H1 (cell line): ENCODE measurements at regions not wholly inside any gene's neighbourhood (a gene's known extent, or its start where the extent isn't known, plus 50 kb on each side); places are given as distances from the start of the nearest gene placed in this dataset.

Experiments
- CTCF ChIA-PET: fragments of 300-600 bp; sonication (Branson Sonifier 250); formaldehyde crosslinking; loops from one replicate; lab custom pipeline; 2021; ENCODE audit not compliant: partially characterized antibody; lab: Charles Lee
- POLR2A ChIA-PET: fragments of 300-600 bp; sonication (Branson Sonifier 250); formaldehyde crosslinking; loops from one replicate; lab custom pipeline; 2021; ENCODE audit warnings: inconsistent platforms; ENCODE audit not compliant: partially characterized antibody; lab: Charles Lee
- DNase-seq, 2 experiments: peaks; one replicate each; pipeline versions ENCODE4 v3.0.0 to v3.0.0-alpha.2; 2010 to 2022; ENCODE audit warnings: low spot score in 2 of 2, low read depth in 1 of 2, mixed read lengths in 1 of 2
- FAIRE-seq: peaks from 2 replicates; lab custom pipeline; 2011; peaks lifted over from hg19 to GRCh38; lab: Jason Lieb, UNC
- H2AFZ ChIP-seq: 2 replicates; pipeline ENCODE4 v1.8.1; 2012; ENCODE audit warnings: low read length, inconsistent platforms
- H2AK5ac ChIP-seq: 2 replicates; pipeline ENCODE4 v1.6.1; 2013; ENCODE audit warnings: low read depth, low read length
- H2BK120ac ChIP-seq: replicated peaks from 2 replicates; pipeline ENCODE3; 2013; ENCODE audit warnings: low read depth, low read length, inconsistent platforms
- H2BK12ac ChIP-seq: 2 replicates; pipeline ENCODE4 v1.6.1; 2013; ENCODE audit warnings: low read depth, low read length
- H2BK15ac ChIP-seq: 2 replicates; pipeline ENCODE4 v1.6.1; 2013; ENCODE audit warnings: low read length
- H2BK20ac ChIP-seq: 2 replicates; pipeline ENCODE4 v1.6.1; 2013; ENCODE audit warnings: low read length
- H2BK5ac ChIP-seq: 2 replicates; pipeline ENCODE4 v1.6.1; 2013; ENCODE audit warnings: low read depth, low read length
- H3K14ac ChIP-seq: 2 replicates; pipeline ENCODE4 v1.6.1; 2013; ENCODE audit warnings: inconsistent platforms; ENCODE audit not compliant: insufficient read length
- H3K18ac ChIP-seq: 2 replicates; pipeline ENCODE4 v1.6.1; 2013; ENCODE audit warnings: low read length; ENCODE audit errors: extremely low read depth
- H3K23ac ChIP-seq: 2 replicates; pipeline ENCODE4 v1.6.1; 2013; ENCODE audit warnings: inconsistent platforms; ENCODE audit not compliant: insufficient read length
- H3K23me2 ChIP-seq: 2 replicates; pipeline ENCODE4 v1.6.1; 2013; ENCODE audit warnings: low read depth, low read length
- H3K27ac ChIP-seq: 2 replicates; pipeline ENCODE4 v1.6.1; 2011; ENCODE audit warnings: low read depth, low read length, inconsistent platforms
- H3K27me3 ChIP-seq, 4 experiments: replicated peaks in 1 of 4; 1 replicate in 1 of 4; 2 replicates in 3 of 4; pipeline versions ENCODE4 v1.6.1 to v1.8.1; 2011 to 2013; ENCODE audit warnings: low read length in 3 of 4, mild to moderate bottlenecking in 3 of 4, inconsistent platforms in 2 of 4, mixed read lengths in 2 of 4, moderate library complexity in 1 of 4; ENCODE audit not compliant: control insufficient read depth in 3 of 4, insufficient read depth in 3 of 4; ENCODE audit errors: extremely low read depth in 1 of 4
- H3K36me3 ChIP-seq, 4 experiments: 2 replicates each; pipeline versions ENCODE4 v1.6.1 to v1.8.1; 2011 to 2013; ENCODE audit warnings: mild to moderate bottlenecking in 4 of 4, low read length in 3 of 4, moderate library complexity in 2 of 4, control low read depth in 1 of 4, inconsistent platforms in 1 of 4; ENCODE audit not compliant: insufficient read depth in 4 of 4, control insufficient read depth in 2 of 4
- H3K4ac ChIP-seq: replicated peaks from 2 replicates; pipeline ENCODE3; 2013; ENCODE audit warnings: low read length, low read depth, mixed read lengths, inconsistent platforms; ENCODE audit not compliant: insufficient read length
- H3K4me1 ChIP-seq, 4 experiments: replicated peaks in 1 of 4; 1 replicate in 1 of 4; 2 replicates in 3 of 4; pipeline versions ENCODE4 v1.6.1 to v1.8.1; 2011 to 2013; ENCODE audit warnings: low read length in 3 of 4, inconsistent platforms in 2 of 4, mixed read lengths in 1 of 4; ENCODE audit not compliant: insufficient read depth in 4 of 4, control insufficient read depth in 3 of 4
- H3K4me2 ChIP-seq, 2 experiments: 2 replicates each; pipeline versions ENCODE4 v1.6.1 to v1.8.1; 2011 to 2013; ENCODE audit warnings: low read depth in 2 of 2, low read length in 2 of 2, control low read depth in 1 of 2, inconsistent platforms in 1 of 2, mild to moderate bottlenecking in 1 of 2; ENCODE audit not compliant: insufficient read depth in 1 of 2
- H3K4me3 ChIP-seq, 4 experiments: fragments of 200-600, 300-600 bp in 1 of 4; sonication (generic), shearing (Covaris generic), sonication (Bioruptor Twin) in 1 of 4; 2 replicates each; pipeline versions ENCODE4 v1.5.1 to v1.8.1; 2011 to 2016; ENCODE audit warnings: low read length in 4 of 4, low read depth in 3 of 4, control low read depth in 2 of 4, inconsistent platforms in 2 of 4, mild to moderate bottlenecking in 2 of 4, mixed read lengths in 1 of 4, moderate library complexity in 1 of 4; ENCODE audit not compliant: insufficient read depth in 2 of 4; ENCODE audit errors: extremely low read depth in 1 of 4
- H3K56ac ChIP-seq: replicated peaks from 2 replicates; pipeline ENCODE3; 2013; ENCODE audit warnings: low read depth, mild to moderate bottlenecking, mixed read lengths, low read length, inconsistent platforms; ENCODE audit not compliant: insufficient read length
- H3K79me1 ChIP-seq: 2 replicates; pipeline ENCODE4 v1.6.1; 2013; ENCODE audit warnings: low read depth, low read length, control low read depth
- H3K79me2 ChIP-seq, 2 experiments: 2 replicates each; pipeline versions ENCODE4 v1.6.1 to v1.8.1; 2012 to 2013; ENCODE audit warnings: low read length in 2 of 2, mild to moderate bottlenecking in 2 of 2, inconsistent platforms in 1 of 2; ENCODE audit not compliant: insufficient read depth in 2 of 2, control insufficient read depth in 1 of 2
- H3K9ac ChIP-seq, 4 experiments: replicated peaks in 1 of 4; 1 replicate in 1 of 4; 2 replicates in 3 of 4; pipeline versions ENCODE4 v1.6.1 to v1.8.1; 2011 to 2013; ENCODE audit warnings: low read depth in 3 of 4, low read length in 3 of 4, control low read depth in 2 of 4, mild to moderate bottlenecking in 2 of 4, moderate library complexity in 2 of 4, inconsistent platforms in 1 of 4; ENCODE audit errors: extremely low read depth in 1 of 4
- H3K9me3 ChIP-seq, 2 experiments: 2 replicates each; pipeline versions ENCODE4 v1.6.1 to v1.8.1; 2012 to 2013; ENCODE audit warnings: mild to moderate bottlenecking in 2 of 2, moderate library complexity in 2 of 2, control low read depth in 1 of 2, inconsistent platforms in 1 of 2, low read depth in 1 of 2, low read length in 1 of 2, mixed read lengths in 1 of 2; ENCODE audit not compliant: insufficient read depth in 2 of 2
- H4K20me1 ChIP-seq, 2 experiments: replicated peaks in 1 of 2; 2 replicates each; pipeline versions ENCODE3 to v1.8.1; 2011 to 2013; ENCODE audit warnings: inconsistent platforms in 2 of 2, low read length in 2 of 2, mild to moderate bottlenecking in 1 of 2; ENCODE audit not compliant: insufficient read depth in 2 of 2, control insufficient read depth in 1 of 2
- H4K5ac ChIP-seq: 2 replicates; pipeline ENCODE4 v1.6.1; 2013; ENCODE audit warnings: low read length, low read depth, mixed read lengths, inconsistent platforms; ENCODE audit not compliant: insufficient read length
- H4K8ac ChIP-seq: 2 replicates; pipeline ENCODE4 v1.8.0; 2013; ENCODE audit warnings: mild to moderate bottlenecking, moderate library complexity, low read length, inconsistent platforms; ENCODE audit not compliant: insufficient read depth; ENCODE audit errors: extremely low read depth
- H4K91ac ChIP-seq: replicated peaks from 2 replicates; pipeline ENCODE3; 2013; ENCODE audit warnings: low read length, mixed read lengths, inconsistent platforms; ENCODE audit not compliant: insufficient read length
- CTBP2 ChIP-seq: IDR thresholded peaks from 2 replicates; pipeline ENCODE4 v1.7.0; 2011; ENCODE audit warnings: borderline replicate concordance, mild to moderate bottlenecking, moderate library complexity, mixed read lengths, low read length; ENCODE audit not compliant: insufficient read depth, insufficient read length
- GABPA ChIP-seq: IDR thresholded peaks from 2 replicates; pipeline ENCODE4 v1.6.1; 2011; ENCODE audit warnings: mild to moderate bottlenecking, low read length, moderate library complexity, borderline replicate concordance; ENCODE audit not compliant: insufficient read depth
- NANOG ChIP-seq: IDR thresholded peaks from 2 replicates; pipeline ENCODE4 v1.6.1; 2011; ENCODE audit warnings: low read length, low read depth, mild to moderate bottlenecking, inconsistent platforms; ENCODE audit not compliant: insufficient read depth, poor library complexity, severe bottlenecking
- POLR2A ChIP-seq, 2 experiments: IDR thresholded peaks; 1 replicate in 1 of 2; 2 replicates in 1 of 2; pipeline ENCODE4 v1.6.1; 2011; ENCODE audit warnings: low read depth in 2 of 2, low read length in 2 of 2, mild to moderate bottlenecking in 2 of 2; ENCODE audit errors: control extremely low read depth in 1 of 2
- SIRT6 ChIP-seq: IDR thresholded peaks from one replicate; pipeline ENCODE4 v1.7.1; 2012; ENCODE audit warnings: low read length, inconsistent platforms
- SIX5 ChIP-seq: IDR thresholded peaks from 2 replicates; pipeline ENCODE4 v1.6.1; 2011; ENCODE audit warnings: mild to moderate bottlenecking, low read depth, low read length
- SP1 ChIP-seq: IDR thresholded peaks from 2 replicates; pipeline ENCODE4 v1.6.1; 2011; ENCODE audit warnings: low read depth, low read length
- TBP ChIP-seq: IDR thresholded peaks from 2 replicates; pipeline ENCODE4 v1.6.1; 2011; ENCODE audit warnings: low read depth, low read length, improper control_type of control experiment
- WGBS, 2 experiments: shearing (Covaris generic) in 1 of 2; methylation state at CpG; one replicate each; pipeline versions ENCODE4 v1.1.6 to v1.1.7; 2013 to 2015; ENCODE audit warnings: low lambda C conversion rate in 2 of 2, mixed read lengths in 2 of 2, inconsistent platforms in 1 of 2, low coverage in 1 of 2, missing lambda C conversion rate in 1 of 2; ENCODE audit not compliant: insufficient replicate concordance in 2 of 2, insufficient coverage in 1 of 2, insufficient read length in 1 of 2; ENCODE audit errors: extremely low coverage in 1 of 2, missing lambda C conversion rate in 1 of 2; 5-methylcytosine and 5-hydroxymethylcytosine counted together
- TF ChIP-seq, protein P1 (sequence below), 3 experiments: IDR thresholded peaks; 1 replicate in 2 of 3; 2 replicates in 1 of 3; pipeline versions ENCODE4 v1.5.1 to v1.6.1; 2011; ENCODE audit warnings: low read length in 3 of 3, mild to moderate bottlenecking in 3 of 3, inconsistent platforms in 2 of 3, low read depth in 1 of 3, moderate library complexity in 1 of 3; ENCODE audit not compliant: insufficient read depth in 1 of 3; ENCODE audit errors: control extremely low read depth in 1 of 3
- TF ChIP-seq, protein P2 (sequence below): IDR thresholded peaks from 2 replicates; pipeline ENCODE4 v1.6.1; 2011; ENCODE audit warnings: low read length, improper control_type of control experiment

DNA sequence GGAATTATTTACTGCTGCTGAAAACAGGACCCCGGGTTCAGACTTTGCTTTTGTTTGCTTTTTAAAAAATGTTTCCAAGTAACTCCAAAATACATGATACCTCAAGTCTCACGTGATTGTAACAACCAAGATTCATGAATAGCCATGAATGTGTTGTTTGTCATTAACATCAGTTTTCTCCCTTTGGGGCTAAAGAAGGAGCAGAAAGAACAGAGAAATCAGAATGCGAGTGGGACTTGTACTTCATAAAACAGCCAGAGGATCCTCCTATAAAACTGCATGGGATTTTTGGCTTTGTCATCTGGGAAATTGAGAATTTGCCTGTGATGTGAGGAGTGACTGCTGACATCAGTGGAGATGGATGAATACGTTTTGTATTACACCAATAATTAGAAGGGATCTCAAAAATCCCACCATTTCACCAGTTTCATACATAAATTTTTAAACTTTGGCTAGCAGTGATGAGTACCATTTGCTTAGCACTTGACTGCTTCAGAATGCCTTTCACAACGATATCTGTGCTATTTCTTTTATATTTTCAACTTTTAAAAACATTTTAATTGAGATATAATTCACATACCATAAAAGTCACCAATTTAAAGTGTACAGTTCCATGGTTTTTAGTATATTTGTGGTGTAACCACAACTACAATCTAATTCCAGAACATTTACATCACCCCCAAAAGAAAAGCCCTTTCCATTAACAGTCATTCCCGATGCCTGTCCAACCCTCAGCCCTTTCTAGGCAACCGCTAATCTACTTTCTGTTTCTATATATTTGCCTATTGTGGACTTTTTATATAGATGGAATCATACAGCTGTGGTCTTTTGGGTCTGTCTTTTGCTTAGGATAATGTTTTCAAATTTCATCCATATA, 126.9 kb upstream of the ANKRD55 start:
- CTCF ChIA-PET = no interaction called here
- no peak for TF ChIP-seq CTBP2
- TF ChIP-seq, protein P1, sequence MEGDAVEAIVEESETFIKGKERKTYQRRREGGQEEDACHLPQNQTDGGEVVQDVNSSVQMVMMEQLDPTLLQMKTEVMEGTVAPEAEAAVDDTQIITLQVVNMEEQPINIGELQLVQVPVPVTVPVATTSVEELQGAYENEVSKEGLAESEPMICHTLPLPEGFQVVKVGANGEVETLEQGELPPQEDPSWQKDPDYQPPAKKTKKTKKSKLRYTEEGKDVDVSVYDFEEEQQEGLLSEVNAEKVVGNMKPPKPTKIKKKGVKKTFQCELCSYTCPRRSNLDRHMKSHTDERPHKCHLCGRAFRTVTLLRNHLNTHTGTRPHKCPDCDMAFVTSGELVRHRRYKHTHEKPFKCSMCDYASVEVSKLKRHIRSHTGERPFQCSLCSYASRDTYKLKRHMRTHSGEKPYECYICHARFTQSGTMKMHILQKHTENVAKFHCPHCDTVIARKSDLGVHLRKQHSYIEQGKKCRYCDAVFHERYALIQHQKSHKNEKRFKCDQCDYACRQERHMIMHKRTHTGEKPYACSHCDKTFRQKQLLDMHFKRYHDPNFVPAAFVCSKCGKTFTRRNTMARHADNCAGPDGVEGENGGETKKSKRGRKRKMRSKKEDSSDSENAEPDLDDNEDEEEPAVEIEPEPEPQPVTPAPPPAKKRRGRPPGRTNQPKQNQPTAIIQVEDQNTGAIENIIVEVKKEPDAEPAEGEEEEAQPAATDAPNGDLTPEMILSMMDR (IDR thresholded peaks at IDR 0.05; ENCODE audit: control extremely low read depth in 1 of 3, insufficient read depth in 1 of 3, low read depth in 1 of 3, low read length in 3 of 3) = no peak
- no peak for TF ChIP-seq SIX5
- TF ChIP-seq POLR2A (IDR thresholded peaks at IDR 0.05; ENCODE audit: control extremely low read depth in 1 of 2, low read depth in 2 of 2, low read length in 2 of 2) = no peak
- no peak for TF ChIP-seq GABPA
- no peak for TF ChIP-seq NANOG
- TF ChIP-seq, protein P2, sequence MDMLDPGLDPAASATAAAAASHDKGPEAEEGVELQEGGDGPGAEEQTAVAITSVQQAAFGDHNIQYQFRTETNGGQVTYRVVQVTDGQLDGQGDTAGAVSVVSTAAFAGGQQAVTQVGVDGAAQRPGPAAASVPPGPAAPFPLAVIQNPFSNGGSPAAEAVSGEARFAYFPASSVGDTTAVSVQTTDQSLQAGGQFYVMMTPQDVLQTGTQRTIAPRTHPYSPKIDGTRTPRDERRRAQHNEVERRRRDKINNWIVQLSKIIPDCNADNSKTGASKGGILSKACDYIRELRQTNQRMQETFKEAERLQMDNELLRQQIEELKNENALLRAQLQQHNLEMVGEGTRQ = no peak
- no peak for TF ChIP-seq TBP
- TF ChIP-seq SP1 = no peak
- no peak for TF ChIP-seq SIRT6

More for the DNA sequence above, 126.9 kb upstream of the ANKRD55 start:
- H2BK15ac ChIP-seq = no peak overlapping the region
- no peak overlapping the region for H4K91ac ChIP-seq
- H3K27ac ChIP-seq = no peak overlapping the region
- no peaks in the 10 kb centered on the region for H3K23me2 ChIP-seq
- DNase-seq (no peak), FAIRE-seq (no peak)
- H4K8ac ChIP-seq = no peak overlapping the region
- H3K4me1 ChIP-seq = no peaks in the 10 kb centered on the region
- no peak overlapping the region for H3K9ac ChIP-seq
- no peak overlapping the region for H4K5ac ChIP-seq
- no peak overlapping the region for H3K56ac ChIP-seq
- no peak overlapping the region for H3K4me2 ChIP-seq
- POLR2A ChIA-PET = no interaction called here
- H3K79me2 ChIP-seq = no peaks in the 10 kb centered on the region
- H2AK5ac ChIP-seq = no peak overlapping the region
- H2AFZ ChIP-seq = no peak overlapping the region
- no peaks in the 10 kb centered on the region for H3K27me3 ChIP-seq
- H2BK12ac ChIP-seq = no peak overlapping the region
- no peak overlapping the region for H3K18ac ChIP-seq
- 94% methylated on average over 7 of the region's 7 CpGs; no CpG with 5 or more reads in 1 of the 2 experiments for WGBS, 2 experiments
- no peak overlapping the region for H2BK5ac ChIP-seq
- no peak overlapping the region for H2BK120ac ChIP-seq
- H3K14ac ChIP-seq = no peak overlapping the region
- no peak overlapping the region for H3K4me3 ChIP-seq
- H3K36me3 ChIP-seq = no peaks in the 10 kb centered on the region
- H4K20me1 ChIP-seq = no peaks in the 10 kb centered on the region
- H3K9me3 ChIP-seq = no peaks in the 10 kb centered on the region
- no peak overlapping the region for H2BK20ac ChIP-seq
- no peaks in the 10 kb centered on the region for H3K79me1 ChIP-seq
- no peak overlapping the region for H3K23ac ChIP-seq
- no peak overlapping the region for H3K4ac ChIP-seq
